ENCODE measurements at regions not wholly inside any gene's neighbourhood (a gene's known extent, or its start where the extent isn't known, plus 50 kb on each side); places are given as distances from the start of the nearest gene placed in this dataset.

DNA sequence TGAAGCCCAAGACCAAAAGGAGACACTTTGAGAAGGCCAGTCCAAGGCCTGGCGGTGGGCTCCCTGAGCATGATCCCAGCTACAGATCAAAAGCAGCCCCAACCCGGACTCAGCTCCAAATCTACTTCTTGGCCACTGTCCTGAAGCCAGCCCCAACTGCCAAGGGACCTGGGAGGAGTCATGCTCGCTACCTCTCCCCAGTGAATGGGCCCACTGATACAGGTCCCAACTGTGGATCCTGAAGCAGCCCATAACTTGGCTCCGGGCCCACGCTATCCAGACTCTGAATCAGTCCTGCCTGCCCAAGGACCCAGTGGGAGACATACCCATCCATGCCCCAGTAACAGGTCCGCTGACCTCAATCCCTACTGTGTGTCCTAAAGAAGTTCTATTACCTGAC, 1545.3 kb upstream of the C9orf72 start:
- Histone ChIP-seq H3K27me3 (ENCODE audit: control insufficient read depth, extremely low read depth, insufficient read depth, low read length) (no peaks in the 10 kb centered on the region), H3K27ac (ENCODE audit: control insufficient read depth, insufficient read depth, low read length) (no peak overlapping the region), H3K9me3 (ENCODE audit: control insufficient read depth, low read depth, low read length) (no peaks in the 10 kb centered on the region), H3K9ac (ENCODE audit: control insufficient read depth, extremely low read depth, insufficient read depth, low read length) (no peak overlapping the region), H3K36me3 (ENCODE audit: control insufficient read depth in 2 of 2, extremely low read depth in 1 of 2, insufficient read depth in 2 of 2, low read length in 2 of 2) (no peaks in the 10 kb centered on the region), H4K20me1 (ENCODE audit: control insufficient read depth, extremely low read depth, insufficient read depth, low read length) (no peaks in the 10 kb centered on the region), H3K4me2 (ENCODE audit: control insufficient read depth, extremely low read depth, insufficient read depth, low read depth, low read length) (no peak overlapping the region), H3K9me1 (ENCODE audit: control insufficient read depth, extremely low read depth, insufficient read depth, low read length) (no peaks in the 10 kb centered on the region), H2AFZ (ENCODE audit: control insufficient read depth, low read length) (no peak overlapping the region), H3K79me2 (ENCODE audit: control insufficient read depth, insufficient read depth, low read length) (no peaks in the 10 kb centered on the region), H3K4me1 (ENCODE audit: control insufficient read depth, extremely low read depth, insufficient read depth, low read length) (no peaks in the 10 kb centered on the region), H3K4me3 (ENCODE audit: control insufficient read depth in 2 of 3, extremely low read depth in 1 of 3, insufficient read depth in 2 of 3, low read depth in 1 of 3, low read length in 3 of 3) (no peak overlapping the region)
- no peak for FAIRE-seq
- DNase-seq (ENCODE audit: low read depth, low spot score): no peak
- dilution Hi-C loops (cut with MboI; ENCODE audit: extremely low pct_ligation_motif_present, low sequenced_read_pairs): no loop called here
- TF ChIP-seq, protein P1, sequence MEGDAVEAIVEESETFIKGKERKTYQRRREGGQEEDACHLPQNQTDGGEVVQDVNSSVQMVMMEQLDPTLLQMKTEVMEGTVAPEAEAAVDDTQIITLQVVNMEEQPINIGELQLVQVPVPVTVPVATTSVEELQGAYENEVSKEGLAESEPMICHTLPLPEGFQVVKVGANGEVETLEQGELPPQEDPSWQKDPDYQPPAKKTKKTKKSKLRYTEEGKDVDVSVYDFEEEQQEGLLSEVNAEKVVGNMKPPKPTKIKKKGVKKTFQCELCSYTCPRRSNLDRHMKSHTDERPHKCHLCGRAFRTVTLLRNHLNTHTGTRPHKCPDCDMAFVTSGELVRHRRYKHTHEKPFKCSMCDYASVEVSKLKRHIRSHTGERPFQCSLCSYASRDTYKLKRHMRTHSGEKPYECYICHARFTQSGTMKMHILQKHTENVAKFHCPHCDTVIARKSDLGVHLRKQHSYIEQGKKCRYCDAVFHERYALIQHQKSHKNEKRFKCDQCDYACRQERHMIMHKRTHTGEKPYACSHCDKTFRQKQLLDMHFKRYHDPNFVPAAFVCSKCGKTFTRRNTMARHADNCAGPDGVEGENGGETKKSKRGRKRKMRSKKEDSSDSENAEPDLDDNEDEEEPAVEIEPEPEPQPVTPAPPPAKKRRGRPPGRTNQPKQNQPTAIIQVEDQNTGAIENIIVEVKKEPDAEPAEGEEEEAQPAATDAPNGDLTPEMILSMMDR (optimal IDR thresholded peaks at IDR 0.05 in 1 of 3, IDR thresholded peaks at IDR 0.05 in 1 of 3, conservative IDR thresholded peaks at IDR 0.05 in 1 of 3; ENCODE audit: extremely low read depth in 1 of 3, insufficient read depth in 2 of 3, low read length in 3 of 3): no peak
- no peak for TF ChIP-seq EZH2 (IDR thresholded peaks at IDR 0.05; ENCODE audit: low read length)

DNA sequence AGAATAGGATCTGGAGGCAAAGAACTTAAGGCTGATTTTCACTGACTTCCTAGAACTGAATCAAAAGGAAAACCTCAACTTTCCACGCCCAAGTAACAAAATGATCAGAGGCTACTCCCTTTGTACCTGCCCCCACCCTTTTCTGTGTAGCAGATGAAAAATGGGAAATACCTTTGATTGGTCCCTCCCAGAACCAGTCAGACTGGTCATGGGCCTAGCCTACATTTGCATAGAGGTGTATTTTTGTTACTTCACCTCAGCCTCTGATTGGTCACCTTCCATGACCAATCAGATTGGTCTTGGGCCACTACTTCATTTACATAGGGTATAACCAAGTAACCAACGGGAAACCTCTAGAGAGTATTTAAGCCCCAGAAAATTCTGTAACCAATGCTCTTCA, 1553.5 kb upstream of the C9orf72 start:
- no peak for FAIRE-seq
- H3K9ac ChIP-seq (ENCODE audit: control insufficient read depth, extremely low read depth, insufficient read depth, low read length): no peak overlapping the region

More for the DNA sequence above, 1553.5 kb upstream of the C9orf72 start:
- Histone ChIP-seq H2AFZ (ENCODE audit: control insufficient read depth, low read length) (no peak overlapping the region), H3K4me3 (ENCODE audit: control insufficient read depth in 2 of 3, extremely low read depth in 1 of 3, insufficient read depth in 2 of 3, low read depth in 1 of 3, low read length in 3 of 3) (no peak overlapping the region), H3K9me3 (ENCODE audit: control insufficient read depth, low read depth, low read length) (peaks cover 2% of the 10 kb centered on the region), H3K4me2 (ENCODE audit: control insufficient read depth, extremely low read depth, insufficient read depth, low read depth, low read length) (no peak overlapping the region), H3K27ac (ENCODE audit: control insufficient read depth, insufficient read depth, low read length) (no peak overlapping the region), H3K27me3 (ENCODE audit: control insufficient read depth, extremely low read depth, insufficient read depth, low read length) (no peaks in the 10 kb centered on the region), H3K9me1 (ENCODE audit: control insufficient read depth, extremely low read depth, insufficient read depth, low read length) (no peaks in the 10 kb centered on the region), H3K4me1 (ENCODE audit: control insufficient read depth, extremely low read depth, insufficient read depth, low read length) (no peaks in the 10 kb centered on the region), H3K79me2 (ENCODE audit: control insufficient read depth, insufficient read depth, low read length) (no peaks in the 10 kb centered on the region), H4K20me1 (ENCODE audit: control insufficient read depth, extremely low read depth, insufficient read depth, low read length) (no peaks in the 10 kb centered on the region), H3K36me3 (ENCODE audit: control insufficient read depth in 2 of 2, extremely low read depth in 1 of 2, insufficient read depth in 2 of 2, low read length in 2 of 2) (no peaks in the 10 kb centered on the region)
- dilution Hi-C loops (cut with MboI; ENCODE audit: extremely low pct_ligation_motif_present, low sequenced_read_pairs): no loop called here
- no peak for DNase-seq (ENCODE audit: low read depth, low spot score)
- no peak for TF ChIP-seq EZH2 (IDR thresholded peaks at IDR 0.05; ENCODE audit: low read length)
- TF ChIP-seq, protein P1 (optimal IDR thresholded peaks at IDR 0.05 in 1 of 3, IDR thresholded peaks at IDR 0.05 in 1 of 3, conservative IDR thresholded peaks at IDR 0.05 in 1 of 3; ENCODE audit: extremely low read depth in 1 of 3, insufficient read depth in 2 of 3, low read length in 3 of 3): no peak

All from keratinocyte (primary cell).